Loucy (cell line): ENCODE measurements at regions not wholly inside any gene's neighbourhood (a gene's known extent, or its start where the extent isn't known, plus 50 kb on each side); places are given as distances from the start of the nearest gene placed in this dataset.

Experiments used
- EZH2phosphoT487 ChIP-seq: fragments of 200-600 bp; IDR thresholded peaks from 2 replicates; pipeline ENCODE4 v1.6.1; 2018; ENCODE audit warnings: antibody characterized with exemption, mild to moderate bottlenecking, moderate library complexity, borderline replicate concordance
- TF ChIP-seq, protein P1 (sequence below): fragments of 200-600 bp; sonication (generic); conservative IDR thresholded peaks from 2 replicates; pipeline ENCODE4 v1.5.1; 2014; ENCODE audit warnings: mild to moderate bottlenecking, antibody characterized with exemption, low read length

DNA sequence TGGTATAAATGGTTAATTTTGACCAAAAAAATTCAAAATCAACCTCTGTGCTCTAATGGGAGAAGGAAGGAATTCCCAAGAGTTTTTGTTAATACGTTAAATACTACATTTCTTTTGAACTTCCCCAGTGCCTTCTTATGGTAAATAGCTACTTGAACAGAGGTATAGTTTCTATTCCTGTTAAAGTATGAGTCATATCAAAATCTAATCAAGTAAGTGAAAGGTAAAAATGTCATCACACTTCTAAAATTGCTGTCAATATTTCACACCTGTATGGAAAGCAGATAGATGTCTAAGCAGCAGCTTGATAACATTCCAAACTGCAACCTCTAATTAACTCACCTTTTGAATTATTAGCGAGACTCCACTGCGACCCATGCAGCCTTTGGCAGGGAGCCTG is 214.1 kb upstream of the MEF2C start:
- TF ChIP-seq, protein P1, sequence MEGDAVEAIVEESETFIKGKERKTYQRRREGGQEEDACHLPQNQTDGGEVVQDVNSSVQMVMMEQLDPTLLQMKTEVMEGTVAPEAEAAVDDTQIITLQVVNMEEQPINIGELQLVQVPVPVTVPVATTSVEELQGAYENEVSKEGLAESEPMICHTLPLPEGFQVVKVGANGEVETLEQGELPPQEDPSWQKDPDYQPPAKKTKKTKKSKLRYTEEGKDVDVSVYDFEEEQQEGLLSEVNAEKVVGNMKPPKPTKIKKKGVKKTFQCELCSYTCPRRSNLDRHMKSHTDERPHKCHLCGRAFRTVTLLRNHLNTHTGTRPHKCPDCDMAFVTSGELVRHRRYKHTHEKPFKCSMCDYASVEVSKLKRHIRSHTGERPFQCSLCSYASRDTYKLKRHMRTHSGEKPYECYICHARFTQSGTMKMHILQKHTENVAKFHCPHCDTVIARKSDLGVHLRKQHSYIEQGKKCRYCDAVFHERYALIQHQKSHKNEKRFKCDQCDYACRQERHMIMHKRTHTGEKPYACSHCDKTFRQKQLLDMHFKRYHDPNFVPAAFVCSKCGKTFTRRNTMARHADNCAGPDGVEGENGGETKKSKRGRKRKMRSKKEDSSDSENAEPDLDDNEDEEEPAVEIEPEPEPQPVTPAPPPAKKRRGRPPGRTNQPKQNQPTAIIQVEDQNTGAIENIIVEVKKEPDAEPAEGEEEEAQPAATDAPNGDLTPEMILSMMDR: no peak
- TF ChIP-seq EZH2phosphoT487: no peak
